Kidney glomerular epithelial cell (primary cell): ENCODE measurements at regions not wholly inside any gene's neighbourhood (a gene's known extent, or its start where the extent isn't known, plus 50 kb on each side); places are given as distances from the start of the nearest gene placed in this dataset.
"Not testable (repeated sequence)": the region's sequence is repeated elsewhere in the genome, so short reads cannot be mapped to it uniquely, and the experiment has no call there.

Experiments used
- DNase-seq: peaks from one replicate; lab custom pipeline; 2025; lab: John Stamatoyannopoulos, UW

GRCh38 chr6:113351173-113351834 is 505.8 kb upstream of the MARCKS start:
- no peak for DNase-seq

GRCh38 chr6:113352029-113352801 is 504.9 kb upstream of the MARCKS start:
- DNase-seq: peak; percentile 57

- DNase-seq: no peak
Measured at GRCh38 chr6:113352831-113353230, 504.3 kb upstream of the MARCKS start.

- DNase-seq: no peak
Measured at GRCh38 chr6:113353392-113353791, 503.8 kb upstream of the MARCKS start.

- no peak for DNase-seq
Measured at GRCh38 chr6:113354204-113354895, 502.8 kb upstream of the MARCKS start.

GRCh38 chr6:113356139-113356538 is 501.0 kb upstream of the MARCKS start:
- DNase-seq: no peak

GRCh38 chr6:113357041-113357440 is 500.1 kb upstream of the MARCKS start:
- DNase-seq: no peak

GRCh38 chr6:113358063-113358583 is 499.0 kb upstream of the MARCKS start:
- no peak for DNase-seq

- peak; percentile 67 for DNase-seq
Measured at GRCh38 chr6:113359155-113360140, 497.7 kb upstream of the MARCKS start.

GRCh38 chr6:113361014-113361645 is 496.0 kb upstream of the MARCKS start:
- peak; percentile 56 for DNase-seq

GRCh38 chr6:113362301-113363047 is 494.7 kb upstream of the MARCKS start:
- DNase-seq: no peak

GRCh38 chr6:113363048-113363798 is 493.9 kb upstream of the MARCKS start:
- no peak for DNase-seq

GRCh38 chr6:113363866-113364265 is 493.3 kb upstream of the MARCKS start:
- DNase-seq: no peak

GRCh38 chr6:113364766-113365165 is 492.4 kb upstream of the MARCKS start:
- DNase-seq: no peak

GRCh38 chr6:113365191-113365590 is 492.0 kb upstream of the MARCKS start:
- no peak for DNase-seq

- no peak for DNase-seq
Measured at GRCh38 chr6:113366505-113366904, 490.6 kb upstream of the MARCKS start.

GRCh38 chr6:113370508-113371502 is 486.3 kb upstream of the MARCKS start:
- DNase-seq: no peak

GRCh38 chr6:113375466-113375865 is 481.7 kb upstream of the MARCKS start:
- not testable (repeated sequence) for DNase-seq
